Effector CD8-positive, alpha-beta T cell (primary cell): ENCODE measurements at regions not wholly inside any gene's neighbourhood (a gene's known extent, or its start where the extent isn't known, plus 50 kb on each side); places are given as distances from the start of the nearest gene placed in this dataset.

Experiments
- DNase-seq: peaks from one replicate; lab custom pipeline; 2025; lab: John Stamatoyannopoulos, UW

GRCh38 chr10:83037653-83038052, 1101.7 kb upstream of the GHITM start:
- no peak for DNase-seq

- DNase-seq = no peak
These were observed 1100.7 kb upstream of the GHITM start for GRCh38 chr10:83038631-83039030.

GRCh38 chr10:83045731-83046130, 1093.6 kb upstream of the GHITM start:
- no peak for DNase-seq

GRCh38 chr10:83050815-83051214, 1088.5 kb upstream of the GHITM start:
- no peak for DNase-seq

GRCh38 chr10:83062871-83063270, 1076.4 kb upstream of the GHITM start:
- no peak for DNase-seq

- no peak for DNase-seq
These were observed 1065.8 kb upstream of the GHITM start for GRCh38 chr10:83073472-83073871.

- DNase-seq = no peak
These were observed 1064.1 kb upstream of the GHITM start for GRCh38 chr10:83075016-83075814.

GRCh38 chr10:83075815-83076355, 1063.4 kb upstream of the GHITM start:
- no peak for DNase-seq

- DNase-seq = no peak
These were observed 1062.9 kb upstream of the GHITM start for GRCh38 chr10:83076443-83076842.

- no peak for DNase-seq
These were observed 1061.1 kb upstream of the GHITM start for GRCh38 chr10:83078160-83078559.

- DNase-seq = no peak
These were observed 1060.7 kb upstream of the GHITM start for GRCh38 chr10:83078645-83079044.

- DNase-seq = no peak
These were observed 1055.5 kb upstream of the GHITM start for GRCh38 chr10:83083831-83084230.

- no peak for DNase-seq
These were observed 1050.0 kb upstream of the GHITM start for GRCh38 chr10:83089335-83089734.

GRCh38 chr10:83104616-83105015, 1034.7 kb upstream of the GHITM start:
- DNase-seq = no peak

- DNase-seq = no peak
These were observed 1030.6 kb upstream of the GHITM start for GRCh38 chr10:83108565-83109333.

GRCh38 chr10:83119346-83119745, 1020.0 kb upstream of the GHITM start:
- DNase-seq = no peak

GRCh38 chr10:83122336-83122735, 1017.0 kb upstream of the GHITM start:
- no peak for DNase-seq

- DNase-seq = no peak
These were observed 1011.2 kb upstream of the GHITM start for GRCh38 chr10:83127942-83128575.

- no peak for DNase-seq
These were observed 998.5 kb upstream of the GHITM start for GRCh38 chr10:83140811-83141210.

- no peak for DNase-seq
These were observed 997.2 kb upstream of the GHITM start for GRCh38 chr10:83142074-83142563.

- no peak for DNase-seq
These were observed 994.8 kb upstream of the GHITM start for GRCh38 chr10:83144461-83144860.

- no peak for DNase-seq
These were observed 985.6 kb upstream of the GHITM start for GRCh38 chr10:83153714-83154113.
